ENCODE measurements at regions not wholly inside any gene's neighbourhood (a gene's known extent, or its start where the extent isn't known, plus 50 kb on each side); places are given as distances from the start of the nearest gene placed in this dataset.

GRCh38 chr15:70576696-70577095 lies 186.7 kb downstream of the UACA start:
- TF ChIP-seq CTCF (IDR thresholded peaks at IDR 0.05; ENCODE audit: poor library complexity) = no peak
- TF ChIP-seq EZH2 (IDR thresholded peaks at IDR 0.05; ENCODE audit: borderline replicate concordance) = no peak

All from hepatocyte (in vitro differentiated cells).